ENCODE measurements at regions not wholly inside any gene's neighbourhood (a gene's known extent, or its start where the extent isn't known, plus 50 kb on each side); places are given as distances from the start of the nearest gene placed in this dataset.
"Not testable (repeated sequence)": the region's sequence is repeated elsewhere in the genome, so short reads cannot be mapped to it uniquely, and the experiment has no call there.

DNA sequence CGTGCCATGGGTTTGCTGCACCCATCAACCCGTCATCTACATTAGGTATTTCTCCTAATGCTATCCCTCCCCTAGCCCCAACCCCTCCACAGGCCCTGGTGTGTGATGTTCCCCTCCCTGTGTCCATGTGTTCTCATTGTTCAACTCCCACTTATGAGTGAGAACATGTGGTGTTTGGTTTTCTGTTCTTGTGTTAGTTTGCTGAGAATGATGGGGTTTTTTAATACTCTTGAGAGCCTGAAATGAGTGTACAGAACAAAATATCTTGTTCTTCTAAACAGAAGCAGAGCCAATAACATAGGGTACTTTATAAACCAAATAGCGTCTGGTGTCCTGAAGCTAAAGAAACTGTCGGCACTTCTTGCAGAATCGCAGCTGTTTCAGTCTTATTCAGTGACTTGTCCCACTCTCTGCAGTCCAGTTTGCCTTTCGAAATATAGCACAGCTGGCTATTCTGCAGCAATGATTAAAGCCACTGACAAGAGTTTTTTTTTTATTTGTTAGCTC is 52.1 kb downstream of the GASK1B start:
- TF ChIP-seq POLR2A (IDR thresholded peaks at IDR 0.05) = not testable (repeated sequence)
- TF ChIP-seq, protein P1, sequence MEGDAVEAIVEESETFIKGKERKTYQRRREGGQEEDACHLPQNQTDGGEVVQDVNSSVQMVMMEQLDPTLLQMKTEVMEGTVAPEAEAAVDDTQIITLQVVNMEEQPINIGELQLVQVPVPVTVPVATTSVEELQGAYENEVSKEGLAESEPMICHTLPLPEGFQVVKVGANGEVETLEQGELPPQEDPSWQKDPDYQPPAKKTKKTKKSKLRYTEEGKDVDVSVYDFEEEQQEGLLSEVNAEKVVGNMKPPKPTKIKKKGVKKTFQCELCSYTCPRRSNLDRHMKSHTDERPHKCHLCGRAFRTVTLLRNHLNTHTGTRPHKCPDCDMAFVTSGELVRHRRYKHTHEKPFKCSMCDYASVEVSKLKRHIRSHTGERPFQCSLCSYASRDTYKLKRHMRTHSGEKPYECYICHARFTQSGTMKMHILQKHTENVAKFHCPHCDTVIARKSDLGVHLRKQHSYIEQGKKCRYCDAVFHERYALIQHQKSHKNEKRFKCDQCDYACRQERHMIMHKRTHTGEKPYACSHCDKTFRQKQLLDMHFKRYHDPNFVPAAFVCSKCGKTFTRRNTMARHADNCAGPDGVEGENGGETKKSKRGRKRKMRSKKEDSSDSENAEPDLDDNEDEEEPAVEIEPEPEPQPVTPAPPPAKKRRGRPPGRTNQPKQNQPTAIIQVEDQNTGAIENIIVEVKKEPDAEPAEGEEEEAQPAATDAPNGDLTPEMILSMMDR (IDR thresholded peaks at IDR 0.05) = not testable (repeated sequence)
